ENCODE measurements at regions not wholly inside any gene's neighbourhood (a gene's known extent, or its start where the extent isn't known, plus 50 kb on each side); places are given as distances from the start of the nearest gene placed in this dataset.

- dilution Hi-C loops (cut with MboI; ENCODE audit: extremely low pct_ligation_motif_present, low sequenced_read_pairs), result no loop called here
- no peak overlapping the region for H3K9ac ChIP-seq (ENCODE audit: control insufficient read depth, extremely low read depth, insufficient read depth, low read length)
- no peaks in the 10 kb centered on the region for H3K79me2 ChIP-seq (ENCODE audit: control insufficient read depth, insufficient read depth, low read length)
- H3K9me1 ChIP-seq (ENCODE audit: control insufficient read depth, extremely low read depth, insufficient read depth, low read length), result no peaks in the 10 kb centered on the region
- H3K36me3 ChIP-seq (ENCODE audit: control insufficient read depth in 2 of 2, extremely low read depth in 1 of 2, insufficient read depth in 2 of 2, low read length in 2 of 2), result no peaks in the 10 kb centered on the region
- H3K4me3 ChIP-seq (ENCODE audit: control insufficient read depth in 2 of 3, extremely low read depth in 1 of 3, insufficient read depth in 2 of 3, low read depth in 1 of 3, low read length in 3 of 3), result no peak overlapping the region
- FAIRE-seq (no peak), DNase-seq (ENCODE audit: low read depth, low spot score) (no peak)
- no peaks in the 10 kb centered on the region for H3K4me1 ChIP-seq (ENCODE audit: control insufficient read depth, extremely low read depth, insufficient read depth, low read length)
- no peaks in the 10 kb centered on the region for H3K27me3 ChIP-seq (ENCODE audit: control insufficient read depth, extremely low read depth, insufficient read depth, low read length)
- no peak overlapping the region for H2AFZ ChIP-seq (ENCODE audit: control insufficient read depth, low read length)
- H3K9me3 ChIP-seq (ENCODE audit: control insufficient read depth, low read depth, low read length), result no peaks in the 10 kb centered on the region
- TF ChIP-seq EZH2 (IDR thresholded peaks at IDR 0.05; ENCODE audit: low read length) (no peak), CTCF (optimal IDR thresholded peaks at IDR 0.05 in 1 of 3, IDR thresholded peaks at IDR 0.05 in 1 of 3, conservative IDR thresholded peaks at IDR 0.05 in 1 of 3; ENCODE audit: extremely low read depth in 1 of 3, insufficient read depth in 2 of 3, low read length in 3 of 3) (no peak)
- no peak overlapping the region for H3K27ac ChIP-seq (ENCODE audit: control insufficient read depth, insufficient read depth, low read length)
- H3K4me2 ChIP-seq (ENCODE audit: control insufficient read depth, extremely low read depth, insufficient read depth, low read depth, low read length), result no peak overlapping the region
- no peaks in the 10 kb centered on the region for H4K20me1 ChIP-seq (ENCODE audit: control insufficient read depth, extremely low read depth, insufficient read depth, low read length)
These were observed 132.3 kb upstream of the SMARCA2 start for GRCh38 chr9:1882711-1883403.

GRCh38 chr9:1890201-1890600, 124.9 kb upstream of the SMARCA2 start:
- no peak overlapping the region for H3K9ac ChIP-seq (ENCODE audit: control insufficient read depth, extremely low read depth, insufficient read depth, low read length)
- no peaks in the 10 kb centered on the region for H3K4me1 ChIP-seq (ENCODE audit: control insufficient read depth, extremely low read depth, insufficient read depth, low read length)
- TF ChIP-seq EZH2 (IDR thresholded peaks at IDR 0.05; ENCODE audit: low read length) (no peak), CTCF (optimal IDR thresholded peaks at IDR 0.05 in 1 of 3, IDR thresholded peaks at IDR 0.05 in 1 of 3, conservative IDR thresholded peaks at IDR 0.05 in 1 of 3; ENCODE audit: extremely low read depth in 1 of 3, insufficient read depth in 2 of 3, low read length in 3 of 3) (no peak)
- H3K9me3 ChIP-seq (ENCODE audit: control insufficient read depth, low read depth, low read length), result no peaks in the 10 kb centered on the region
- no peak overlapping the region for H3K4me2 ChIP-seq (ENCODE audit: control insufficient read depth, extremely low read depth, insufficient read depth, low read depth, low read length)
- H3K9me1 ChIP-seq (ENCODE audit: control insufficient read depth, extremely low read depth, insufficient read depth, low read length), result no peaks in the 10 kb centered on the region
- no peaks in the 10 kb centered on the region for H3K79me2 ChIP-seq (ENCODE audit: control insufficient read depth, insufficient read depth, low read length)
- no peaks in the 10 kb centered on the region for H3K27me3 ChIP-seq (ENCODE audit: control insufficient read depth, extremely low read depth, insufficient read depth, low read length)
- H2AFZ ChIP-seq (ENCODE audit: control insufficient read depth, low read length), result no peak overlapping the region
- DNase-seq (ENCODE audit: low read depth, low spot score) (no peak), FAIRE-seq (no peak)
- no peak overlapping the region for H3K27ac ChIP-seq (ENCODE audit: control insufficient read depth, insufficient read depth, low read length)
- no peaks in the 10 kb centered on the region for H3K36me3 ChIP-seq (ENCODE audit: control insufficient read depth in 2 of 2, extremely low read depth in 1 of 2, insufficient read depth in 2 of 2, low read length in 2 of 2)
- H3K4me3 ChIP-seq (ENCODE audit: control insufficient read depth in 2 of 3, extremely low read depth in 1 of 3, insufficient read depth in 2 of 3, low read depth in 1 of 3, low read length in 3 of 3), result no peak overlapping the region
- dilution Hi-C loops (cut with MboI; ENCODE audit: extremely low pct_ligation_motif_present, low sequenced_read_pairs), result no loop called here
- no peaks in the 10 kb centered on the region for H4K20me1 ChIP-seq (ENCODE audit: control insufficient read depth, extremely low read depth, insufficient read depth, low read length)
